WI38 (cell line): ENCODE measurements at regions not wholly inside any gene's neighbourhood (a gene's known extent, or its start where the extent isn't known, plus 50 kb on each side); places are given as distances from the start of the nearest gene placed in this dataset.

Experiments used
- H3K4me3 ChIP-seq: 2 replicates; pipeline ENCODE4 v1.5.1; 2011; ENCODE audit warnings: low read depth, mild to moderate bottlenecking, control low read depth, low read length
- TF ChIP-seq, protein P1 (sequence below): IDR thresholded peaks from 2 replicates; pipeline ENCODE4 v1.5.1; 2012; ENCODE audit warnings: low read depth, mild to moderate bottlenecking, control low read depth, low read length

DNA sequence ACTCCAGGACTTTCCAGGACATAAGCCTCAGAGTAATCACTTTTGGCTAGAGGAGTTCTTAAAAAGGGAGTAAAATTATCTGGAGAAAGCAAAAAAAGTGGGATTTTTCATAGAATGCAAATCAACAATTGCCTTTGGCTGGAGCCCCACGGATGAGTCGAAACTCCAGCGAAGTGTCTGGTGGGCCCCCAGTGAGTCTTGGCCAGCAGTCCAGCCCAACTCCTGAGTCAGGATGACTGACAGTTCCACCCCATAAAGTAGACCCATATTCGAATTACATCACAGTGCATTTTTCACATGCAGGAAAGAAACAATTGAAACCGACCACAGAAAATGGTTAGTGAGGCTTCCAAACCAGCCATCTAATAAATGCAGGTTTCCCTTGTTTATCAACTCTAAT, 265.7 kb downstream of the BCL11B start:
- TF ChIP-seq, protein P1, sequence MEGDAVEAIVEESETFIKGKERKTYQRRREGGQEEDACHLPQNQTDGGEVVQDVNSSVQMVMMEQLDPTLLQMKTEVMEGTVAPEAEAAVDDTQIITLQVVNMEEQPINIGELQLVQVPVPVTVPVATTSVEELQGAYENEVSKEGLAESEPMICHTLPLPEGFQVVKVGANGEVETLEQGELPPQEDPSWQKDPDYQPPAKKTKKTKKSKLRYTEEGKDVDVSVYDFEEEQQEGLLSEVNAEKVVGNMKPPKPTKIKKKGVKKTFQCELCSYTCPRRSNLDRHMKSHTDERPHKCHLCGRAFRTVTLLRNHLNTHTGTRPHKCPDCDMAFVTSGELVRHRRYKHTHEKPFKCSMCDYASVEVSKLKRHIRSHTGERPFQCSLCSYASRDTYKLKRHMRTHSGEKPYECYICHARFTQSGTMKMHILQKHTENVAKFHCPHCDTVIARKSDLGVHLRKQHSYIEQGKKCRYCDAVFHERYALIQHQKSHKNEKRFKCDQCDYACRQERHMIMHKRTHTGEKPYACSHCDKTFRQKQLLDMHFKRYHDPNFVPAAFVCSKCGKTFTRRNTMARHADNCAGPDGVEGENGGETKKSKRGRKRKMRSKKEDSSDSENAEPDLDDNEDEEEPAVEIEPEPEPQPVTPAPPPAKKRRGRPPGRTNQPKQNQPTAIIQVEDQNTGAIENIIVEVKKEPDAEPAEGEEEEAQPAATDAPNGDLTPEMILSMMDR = no peak
- H3K4me3 ChIP-seq = no peak overlapping the region

DNA sequence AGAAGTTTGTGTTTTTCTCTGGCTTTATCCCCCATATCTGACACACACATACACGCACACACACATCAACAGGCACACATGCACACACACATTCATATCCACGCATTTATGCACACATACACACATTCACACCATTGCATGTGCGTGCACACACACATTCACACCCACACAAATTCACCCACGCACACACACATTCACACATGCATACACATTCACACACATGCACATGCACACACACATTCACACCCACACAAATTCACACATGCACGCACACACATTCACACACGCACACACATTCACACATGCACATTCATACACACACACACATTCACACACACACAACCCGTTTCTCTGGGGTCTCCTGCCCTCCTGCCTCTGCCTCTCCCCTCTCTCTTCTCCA, 264.2 kb downstream of the BCL11B start:
- H3K4me3 ChIP-seq = no peak overlapping the region
- TF ChIP-seq, protein P1 = no peak

DNA sequence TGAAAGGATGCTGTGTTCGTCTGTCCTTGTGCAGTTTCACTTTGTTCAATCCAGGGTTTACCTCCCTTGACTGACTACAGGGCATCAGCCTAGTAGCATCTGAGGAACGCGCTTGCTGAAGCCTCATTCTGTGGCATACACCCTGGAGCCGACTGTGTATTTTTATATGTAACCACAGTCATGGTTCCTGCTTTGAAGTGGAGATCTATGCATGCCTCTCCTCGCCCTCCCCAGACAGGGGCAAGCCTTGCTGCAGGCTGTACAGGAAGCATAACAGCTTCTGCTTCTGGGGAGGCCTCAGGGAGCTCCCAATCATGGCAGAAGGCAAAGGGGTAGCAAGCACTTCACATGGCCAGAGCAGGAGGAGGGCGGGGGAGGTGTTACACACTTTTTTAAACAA, 262.1 kb downstream of the BCL11B start:
- TF ChIP-seq, protein P1 = no peak
- H3K4me3 ChIP-seq = no peak overlapping the region

DNA sequence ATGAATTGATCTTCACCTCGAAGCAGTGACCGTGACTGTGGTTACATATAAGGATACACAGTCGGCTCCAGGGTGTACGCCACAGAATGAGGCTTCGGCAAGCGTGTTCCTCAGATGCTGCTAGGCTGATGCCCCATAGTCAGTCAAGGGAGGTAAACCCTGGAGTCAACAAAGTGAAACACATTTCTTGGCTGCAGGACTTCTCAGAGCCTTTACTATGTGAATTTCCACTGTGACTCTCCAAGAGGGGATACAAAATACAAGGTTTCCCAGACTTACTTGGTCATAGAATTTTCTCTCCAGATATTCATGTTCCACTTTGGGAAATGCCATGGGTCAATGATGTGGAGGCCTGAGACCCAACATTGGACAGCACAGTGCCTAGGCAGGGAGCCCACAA, 260.6 kb downstream of the BCL11B start:
- H3K4me3 ChIP-seq = no peak overlapping the region
- TF ChIP-seq, protein P1 = no peak

DNA sequence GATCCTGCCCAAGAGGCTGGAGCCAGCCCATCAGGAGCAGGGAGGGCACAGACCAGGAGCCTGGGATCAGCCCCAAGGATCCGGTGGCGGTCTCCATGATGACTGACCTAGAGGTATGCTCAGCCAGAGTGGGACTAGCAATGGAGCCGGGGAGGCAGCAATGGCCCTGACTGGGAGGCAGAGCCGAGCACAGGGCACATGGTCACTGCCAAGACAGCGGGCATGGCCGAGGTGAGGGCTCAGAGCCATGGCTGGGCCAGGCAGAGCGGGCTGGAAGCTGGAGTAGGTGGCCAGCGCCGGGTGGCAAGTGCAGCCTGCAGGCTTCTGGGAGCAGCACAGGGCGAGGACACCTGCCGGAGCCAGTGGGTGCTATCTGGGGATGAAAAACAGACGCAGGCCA, 259.3 kb downstream of the BCL11B start:
- TF ChIP-seq, protein P1 = no peak
- no peak overlapping the region for H3K4me3 ChIP-seq

DNA sequence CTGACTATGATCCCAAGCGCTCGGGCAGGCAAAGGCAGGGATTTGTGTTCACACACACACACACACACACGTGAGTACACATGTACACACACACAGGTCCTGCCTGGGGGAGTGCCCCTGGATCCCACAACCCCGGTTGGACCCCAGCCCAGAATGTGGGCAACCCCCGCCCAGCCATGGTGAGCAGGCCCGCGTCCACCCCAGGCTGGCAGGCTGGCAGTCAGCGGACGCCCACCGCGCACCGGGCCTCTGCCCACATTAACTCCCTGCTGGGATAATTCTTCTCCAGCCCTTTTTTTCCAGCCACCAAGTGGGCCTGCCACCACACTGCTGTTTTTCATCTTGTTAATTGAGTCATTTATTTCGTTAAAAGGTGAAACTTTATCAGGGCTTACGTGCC, 256.2 kb downstream of the BCL11B start:
- TF ChIP-seq, protein P1 = no peak

DNA sequence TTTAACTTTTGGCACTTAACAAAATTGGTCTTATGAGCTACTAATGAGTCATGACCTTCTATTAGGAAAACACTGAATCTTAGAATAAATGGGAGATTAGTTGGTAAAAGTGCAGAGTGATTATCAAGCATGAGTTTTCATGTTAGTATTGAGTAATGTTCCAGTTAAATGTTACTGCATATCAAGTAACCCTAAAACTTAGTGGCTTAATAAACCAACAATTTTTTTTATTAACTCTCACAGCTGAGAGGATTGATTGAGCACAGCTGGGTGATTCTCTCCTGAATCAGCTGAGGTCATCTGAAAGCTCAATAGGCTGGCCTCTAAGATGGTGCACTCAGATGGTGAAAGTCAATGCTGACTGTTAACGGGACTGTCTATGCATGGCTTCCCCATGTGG, 248.6 kb downstream of the BCL11B start:
- TF ChIP-seq, protein P1 = no peak
- H3K4me3 ChIP-seq = no peak overlapping the region

More for the DNA sequence above, 256.2 kb downstream of the BCL11B start:
- no peak overlapping the region for H3K4me3 ChIP-seq
